HG03442 (cell line): ENCODE measurements at regions not wholly inside any gene's neighbourhood (a gene's known extent, or its start where the extent isn't known, plus 50 kb on each side); places are given as distances from the start of the nearest gene placed in this dataset.

Experiments
- ATAC-seq: cut with Tn5 transposase; IDR thresholded peaks from one replicate; pipeline ENCODE4 v1.9.1; 2021; ENCODE audit warnings: mild to moderate bottlenecking, moderate library complexity; ENCODE audit not compliant: unreplicated experiment

DNA sequence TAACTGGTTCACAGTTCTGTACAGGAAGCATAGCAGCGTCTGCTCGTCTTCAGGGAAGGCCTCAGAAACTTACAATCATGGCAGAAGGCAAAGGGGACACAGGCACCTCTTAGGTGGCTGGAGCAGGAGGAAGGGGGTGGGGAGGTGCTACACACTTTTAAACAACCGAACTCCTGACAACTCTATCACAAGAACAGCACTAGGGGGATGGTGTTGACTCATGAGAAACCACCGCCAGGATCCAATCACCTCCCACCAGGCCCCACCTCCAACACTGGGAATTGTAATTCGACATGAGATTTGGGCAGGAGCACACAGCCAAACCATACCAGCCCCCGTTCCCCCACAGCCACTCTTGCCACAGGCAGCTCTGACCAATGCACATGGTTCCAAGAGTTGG lies 306.3 kb upstream of the POU3F1 start:
- ATAC-seq = no peak

DNA sequence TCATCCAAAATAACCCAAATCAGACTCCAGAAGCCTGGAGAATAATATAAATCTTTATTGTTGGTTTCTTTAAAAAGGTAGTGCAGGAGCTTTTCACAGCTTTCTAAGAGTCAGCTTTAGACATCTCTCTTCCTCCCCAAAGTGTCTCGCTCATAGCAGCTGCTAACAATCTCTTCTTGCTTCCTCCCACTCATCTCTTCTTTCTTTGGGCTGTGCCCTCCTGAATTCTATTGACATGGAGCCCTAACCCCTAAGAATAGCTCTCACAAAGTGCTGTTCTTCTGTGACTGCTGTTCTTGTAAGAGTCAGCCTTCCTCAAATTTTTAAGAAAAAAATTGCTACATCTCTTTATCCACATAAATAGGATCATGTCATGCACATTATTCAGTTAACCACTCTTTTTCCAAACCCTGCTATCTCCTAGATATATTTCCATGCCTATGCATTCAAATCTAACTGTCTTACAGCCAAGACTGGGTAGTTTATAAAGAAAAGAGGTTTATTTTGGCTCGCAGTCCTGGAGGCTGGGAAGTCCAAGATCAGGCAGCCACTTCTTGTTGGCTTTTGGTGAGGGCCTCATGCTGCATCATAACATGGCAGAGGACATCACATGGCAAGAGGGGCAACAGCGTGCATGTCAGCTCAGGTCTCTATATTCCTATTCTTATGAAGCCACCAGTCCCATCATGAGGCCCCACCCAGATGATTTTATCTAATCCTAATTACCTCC lies 301.0 kb upstream of the POU3F1 start:
- ATAC-seq = no peak

GRCh38 chr1:38344716-38345115 lies 298.1 kb upstream of the POU3F1 start:
- ATAC-seq = no peak

DNA sequence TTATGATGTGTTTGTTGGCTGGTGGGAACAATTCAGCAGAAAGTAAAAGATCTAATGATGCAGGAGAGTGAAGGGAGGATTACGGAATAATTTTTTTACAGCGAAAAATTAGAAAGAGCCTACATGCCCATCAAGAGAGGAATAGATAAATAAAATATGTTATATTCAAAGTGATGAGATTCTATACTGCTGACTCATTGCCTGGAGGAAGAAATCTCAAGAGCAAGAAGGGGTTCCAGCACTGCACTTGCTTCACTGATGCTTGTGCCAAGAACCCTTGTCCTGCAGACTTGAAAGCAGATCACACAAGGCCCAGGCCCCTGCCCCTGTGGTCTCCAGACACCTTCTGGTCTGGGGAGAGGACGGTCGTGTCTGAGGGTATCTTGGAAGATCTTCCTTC lies 295.1 kb upstream of the POU3F1 start:
- ATAC-seq = no peak

DNA sequence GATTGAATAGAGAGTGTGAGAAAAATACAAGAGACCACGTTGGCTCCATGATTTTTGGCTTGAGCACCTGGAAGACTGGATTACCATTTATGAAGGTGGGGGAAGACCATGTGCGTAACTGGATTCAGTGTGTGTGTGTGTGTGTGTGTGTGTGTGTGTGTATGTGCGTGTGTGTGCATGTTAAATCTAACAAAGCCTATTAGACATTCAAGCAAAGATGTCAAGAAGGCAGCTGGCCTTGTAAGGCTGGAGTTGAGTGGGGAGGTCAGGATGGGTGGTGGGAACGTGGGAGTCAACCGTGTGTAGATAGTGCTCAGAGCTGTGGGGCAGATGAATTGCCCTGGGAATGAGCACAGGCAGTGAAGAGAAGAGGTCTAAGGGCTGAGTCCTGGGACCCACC lies 293.8 kb upstream of the POU3F1 start:
- ATAC-seq = no peak

GRCh38 chr1:38337711-38338110 lies 291.1 kb upstream of the POU3F1 start:
- no peak for ATAC-seq

GRCh38 chr1:38336961-38337360 lies 290.4 kb upstream of the POU3F1 start:
- ATAC-seq = no peak

GRCh38 chr1:38336301-38336923 lies 289.8 kb upstream of the POU3F1 start:
- no peak for ATAC-seq

DNA sequence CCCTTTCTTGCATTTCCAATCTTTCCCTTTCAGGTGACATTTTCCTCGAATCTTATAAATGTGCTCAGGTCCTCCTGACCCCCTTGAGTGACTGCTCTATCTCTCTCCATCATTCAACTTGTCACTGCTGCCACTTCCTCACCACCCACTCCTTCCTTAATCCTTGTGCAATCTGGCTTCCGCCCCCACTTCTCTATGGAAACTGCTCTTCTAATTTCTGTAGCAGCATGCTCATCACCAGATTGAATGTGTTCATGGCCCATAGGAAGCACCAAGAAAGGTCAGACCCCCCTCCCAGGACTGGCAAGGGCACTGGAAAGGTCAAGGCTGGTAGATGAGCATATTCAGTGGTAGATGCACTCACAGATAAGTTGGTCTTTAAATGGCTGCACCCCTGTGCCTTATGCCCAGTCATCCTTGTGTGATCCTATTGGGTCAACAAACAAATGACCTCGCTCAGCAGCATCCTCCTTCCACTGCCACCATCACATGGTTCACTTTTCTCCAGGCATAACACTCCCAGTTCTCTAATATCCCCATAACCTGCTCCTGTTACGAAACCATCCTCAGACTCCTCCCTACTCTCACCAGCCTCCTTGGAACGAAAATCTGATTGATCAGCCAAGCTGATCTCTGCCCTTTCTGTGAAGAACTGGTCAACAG lies 288.5 kb upstream of the POU3F1 start:
- no peak for ATAC-seq

DNA sequence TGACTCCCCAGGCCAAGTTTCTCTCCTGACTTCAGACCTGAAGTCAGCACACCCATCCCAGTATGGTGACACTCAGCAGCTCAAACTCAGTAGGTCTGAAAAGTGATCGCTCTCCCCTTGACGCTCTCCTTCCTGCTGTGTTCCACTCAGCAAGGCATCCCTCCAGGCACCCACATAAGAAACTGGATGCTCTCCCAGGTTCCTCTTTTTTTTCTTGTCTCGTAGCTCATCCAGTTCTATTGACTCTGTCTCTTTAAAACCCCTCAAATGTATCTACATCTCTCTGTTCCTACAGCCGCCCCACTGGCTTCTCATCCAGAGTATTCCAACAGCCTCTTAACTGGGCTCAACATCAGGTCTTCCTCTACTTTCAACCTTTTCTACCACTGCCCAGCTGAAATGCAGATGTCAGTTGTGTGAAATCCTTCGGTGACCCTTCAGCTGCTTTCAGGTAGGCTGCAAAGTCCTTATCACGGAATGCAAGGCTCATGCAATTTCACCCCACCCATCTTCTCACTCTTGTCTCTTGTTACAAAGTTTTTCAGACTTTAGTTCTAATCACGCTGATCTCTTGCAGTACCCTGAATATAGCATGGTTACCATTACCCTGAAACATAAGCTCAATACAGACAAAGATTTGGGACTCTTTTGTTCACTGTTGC lies 286.2 kb upstream of the POU3F1 start:
- ATAC-seq = no peak

- no peak for ATAC-seq
Measured at GRCh38 chr1:38331496-38332210, 285.1 kb upstream of the POU3F1 start.

DNA sequence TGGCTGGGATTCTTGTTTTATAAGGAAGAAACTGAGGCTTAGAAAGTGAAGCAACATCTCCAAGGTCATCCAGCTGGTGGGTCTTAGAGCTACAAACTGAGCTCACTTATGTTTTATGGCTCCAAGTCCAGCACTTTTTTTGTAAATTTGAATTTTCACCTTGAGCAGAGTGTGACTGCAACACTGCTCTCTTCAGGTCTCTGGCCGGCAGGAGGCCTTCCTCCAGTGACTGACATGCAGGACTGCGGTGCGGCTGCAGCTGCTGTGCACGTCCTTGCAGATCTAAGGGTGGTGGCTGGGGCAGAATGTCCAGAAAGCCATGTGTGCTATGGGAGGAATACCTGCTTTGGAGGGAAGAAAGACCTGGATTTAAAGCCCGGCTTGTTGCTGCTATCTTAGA lies 284.2 kb upstream of the POU3F1 start:
- no peak for ATAC-seq

DNA sequence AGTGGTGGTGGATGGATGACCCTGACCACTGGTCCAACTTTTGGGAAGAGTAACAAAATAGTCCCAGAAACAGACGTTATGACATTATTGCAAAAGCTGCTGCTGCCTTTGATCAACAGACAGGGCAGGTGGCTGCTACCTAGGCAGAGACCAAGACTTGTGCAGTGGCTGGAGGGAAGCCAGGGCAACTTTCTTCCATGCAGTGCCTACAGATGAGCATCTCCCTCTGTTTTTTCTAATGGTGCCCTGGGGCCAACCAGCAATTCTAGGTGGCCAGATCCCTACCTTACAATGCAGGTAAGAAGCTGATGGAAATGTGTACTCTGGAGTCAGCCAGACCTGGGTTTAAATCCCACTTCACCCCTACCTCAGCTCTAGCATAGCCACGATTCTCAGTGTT lies 283.1 kb upstream of the POU3F1 start:
- no peak for ATAC-seq

DNA sequence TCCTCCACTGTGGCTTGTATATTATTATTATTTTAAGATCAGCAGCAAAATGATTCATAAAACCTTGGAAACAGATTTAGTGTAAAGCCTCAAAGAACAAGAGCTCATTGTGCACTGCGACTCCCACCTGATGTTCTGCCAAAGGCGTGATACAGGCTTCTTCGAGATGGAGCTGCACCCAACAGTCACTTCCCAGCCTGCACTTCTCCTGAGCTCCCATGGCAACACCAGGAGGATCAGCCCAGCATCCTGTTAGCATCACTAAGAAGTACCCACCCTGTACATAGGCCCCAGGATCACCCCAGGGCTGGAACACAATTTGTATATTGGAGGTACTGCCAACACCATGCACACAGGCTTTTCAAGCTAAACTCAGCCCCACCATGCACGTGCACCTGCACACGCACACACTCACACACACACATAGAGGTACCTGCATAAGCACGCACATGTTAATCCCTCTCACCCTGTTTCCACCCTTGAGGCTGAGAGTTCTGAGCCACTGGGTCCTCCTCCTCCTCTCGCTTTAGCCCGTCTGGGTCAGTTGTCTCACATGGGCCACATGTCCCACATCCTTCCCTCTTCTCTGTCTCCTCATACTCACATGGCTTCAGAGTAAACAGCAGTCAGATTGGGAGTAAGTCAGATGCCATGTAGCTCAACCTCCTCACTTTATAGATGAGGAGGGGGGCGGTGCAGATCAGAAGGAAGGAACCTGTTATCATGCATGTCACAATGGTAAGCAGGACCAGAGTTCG lies 281.9 kb upstream of the POU3F1 start:
- ATAC-seq = no peak

DNA sequence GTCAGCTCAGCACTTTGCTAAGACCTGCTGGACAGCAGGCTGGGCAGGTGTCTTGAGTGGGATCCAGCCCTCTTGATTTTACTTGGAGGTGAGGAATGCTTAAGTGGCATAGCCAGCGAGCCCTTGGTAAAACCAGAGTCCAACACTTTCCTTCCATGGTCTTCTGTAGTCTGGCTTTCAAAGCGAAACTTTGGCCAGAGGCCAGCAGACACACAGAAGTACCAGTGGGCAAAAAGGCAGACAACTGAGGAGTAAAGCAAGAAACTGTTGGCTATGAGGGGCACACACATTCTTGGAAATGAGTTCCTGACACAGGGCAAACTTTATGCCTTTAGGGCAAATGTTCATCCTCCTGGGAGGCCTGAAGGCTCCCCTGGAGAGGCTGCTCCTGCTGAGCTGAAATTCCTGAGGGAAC lies 281.0 kb upstream of the POU3F1 start:
- no peak for ATAC-seq

- no peak for ATAC-seq
Measured at GRCh38 chr1:38326856-38327255, 280.3 kb upstream of the POU3F1 start.

- ATAC-seq = no peak
Measured at GRCh38 chr1:38326135-38326534, 279.5 kb upstream of the POU3F1 start.

DNA sequence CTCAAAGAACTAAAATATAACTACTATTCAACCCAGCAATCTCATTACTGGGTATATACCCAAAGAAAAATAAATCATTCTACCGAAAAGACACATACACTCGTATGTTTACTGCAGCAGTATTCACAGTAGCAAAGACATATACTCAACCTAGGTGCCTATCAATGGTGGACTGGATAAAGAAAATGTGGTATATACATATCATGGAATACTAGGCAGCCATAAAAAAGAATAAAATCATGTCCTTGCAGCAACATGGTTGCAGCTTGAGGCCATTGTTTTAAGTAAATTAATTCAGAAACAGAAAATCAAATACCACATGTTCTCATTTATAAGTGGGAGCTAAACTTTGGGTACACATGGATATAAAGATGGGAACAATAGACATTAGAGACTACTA lies 266.2 kb upstream of the POU3F1 start:
- ATAC-seq = no peak

GRCh38 chr1:38310079-38310478 lies 263.5 kb upstream of the POU3F1 start:
- ATAC-seq = no peak

DNA sequence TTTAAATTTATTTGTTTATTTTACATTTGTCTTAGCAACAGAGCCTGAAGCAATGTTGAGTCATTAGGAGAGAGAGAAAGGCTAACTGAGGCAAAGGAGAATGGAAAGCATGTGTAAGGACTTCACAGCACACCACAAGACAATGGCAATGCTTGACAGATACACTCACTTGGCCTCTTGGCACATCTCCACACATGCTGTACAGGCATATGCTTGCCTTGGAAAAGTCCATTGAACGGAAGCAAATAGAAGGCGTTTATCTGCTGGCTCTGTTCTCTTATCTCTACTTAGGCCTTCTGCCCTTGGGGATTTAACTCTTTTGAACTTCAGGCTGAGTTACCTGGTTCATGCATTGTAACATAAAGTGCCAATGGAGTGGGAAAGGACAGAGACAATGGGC lies 262.2 kb upstream of the POU3F1 start:
- ATAC-seq = no peak
